ENCODE measurements at regions not wholly inside any gene's neighbourhood (a gene's known extent, or its start where the extent isn't known, plus 50 kb on each side); places are given as distances from the start of the nearest gene placed in this dataset.

DNA sequence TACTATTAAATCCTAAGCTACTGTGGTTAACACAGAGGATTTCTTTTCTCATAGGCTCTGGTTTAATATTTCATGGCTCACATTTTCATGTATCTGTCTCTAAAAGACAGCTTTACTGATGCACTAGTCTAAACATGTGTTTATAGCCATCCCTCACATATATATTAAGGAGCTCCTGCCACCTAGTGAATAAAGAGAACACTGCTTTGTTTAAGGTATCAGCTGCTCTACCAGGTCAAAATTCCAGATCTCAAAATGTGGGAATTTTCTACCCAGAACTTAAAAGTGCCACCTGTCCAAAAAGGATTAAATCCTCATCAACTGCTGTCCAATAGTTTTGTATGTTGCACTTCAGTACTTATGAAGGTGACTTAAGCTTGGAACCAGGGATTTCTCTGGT is 188.5 kb upstream of the TEX13C start:
- no peak for DNase-seq
- Histone ChIP-seq H3K4me1 (no peaks in the 10 kb centered on the region), H3K4me3 (no peak overlapping the region), H3K27me3 (no peaks in the 10 kb centered on the region), H3K36me3 (no peaks in the 10 kb centered on the region), H3K27ac (no peak overlapping the region), H3K9me3 (no peaks in the 10 kb centered on the region)
- ATAC-seq = no peak
- TF ChIP-seq POLR2A (IDR thresholded peaks at IDR 0.05) = no peak
- TF ChIP-seq, protein P1, sequence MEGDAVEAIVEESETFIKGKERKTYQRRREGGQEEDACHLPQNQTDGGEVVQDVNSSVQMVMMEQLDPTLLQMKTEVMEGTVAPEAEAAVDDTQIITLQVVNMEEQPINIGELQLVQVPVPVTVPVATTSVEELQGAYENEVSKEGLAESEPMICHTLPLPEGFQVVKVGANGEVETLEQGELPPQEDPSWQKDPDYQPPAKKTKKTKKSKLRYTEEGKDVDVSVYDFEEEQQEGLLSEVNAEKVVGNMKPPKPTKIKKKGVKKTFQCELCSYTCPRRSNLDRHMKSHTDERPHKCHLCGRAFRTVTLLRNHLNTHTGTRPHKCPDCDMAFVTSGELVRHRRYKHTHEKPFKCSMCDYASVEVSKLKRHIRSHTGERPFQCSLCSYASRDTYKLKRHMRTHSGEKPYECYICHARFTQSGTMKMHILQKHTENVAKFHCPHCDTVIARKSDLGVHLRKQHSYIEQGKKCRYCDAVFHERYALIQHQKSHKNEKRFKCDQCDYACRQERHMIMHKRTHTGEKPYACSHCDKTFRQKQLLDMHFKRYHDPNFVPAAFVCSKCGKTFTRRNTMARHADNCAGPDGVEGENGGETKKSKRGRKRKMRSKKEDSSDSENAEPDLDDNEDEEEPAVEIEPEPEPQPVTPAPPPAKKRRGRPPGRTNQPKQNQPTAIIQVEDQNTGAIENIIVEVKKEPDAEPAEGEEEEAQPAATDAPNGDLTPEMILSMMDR (IDR thresholded peaks at IDR 0.05) = no peak
- intact Hi-C loops (cut with DNase I) = no loop called here

- TF ChIP-seq, protein P1 (IDR thresholded peaks at IDR 0.05) = peak in 3 of 12 donors; percentile 8 to 17 (median 14)
- TF ChIP-seq POLR2A (IDR thresholded peaks at IDR 0.05) = no peak
- H3K36me3 ChIP-seq = no peaks in the 10 kb centered on the region
- WGBS, 4 donors = 18 to 44% (median 37%) methylated on average over 2 of the region's 2 CpGs
- intact Hi-C loops (cut with DNase I) = no loop called here
- H3K27ac ChIP-seq = no peak overlapping the region
- H3K27me3 ChIP-seq = no peaks in the 10 kb centered on the region
- DNase-seq (no peak), ATAC-seq (no peak)
- no peak overlapping the region for H3K4me3 ChIP-seq
- H3K9me3 ChIP-seq = no peaks in the 10 kb centered on the region
- H3K4me1 ChIP-seq = no peaks in the 10 kb centered on the region
Observed at GRCh38 chrX:125132274-125132673, 187.4 kb upstream of the TEX13C start.

GRCh38 chrX:125137521-125137920 is 182.2 kb upstream of the TEX13C start:
- 78 to 85% (median 82%) methylated on average over 1 of the region's 1 CpG for WGBS, 4 donors
- H3K4me3 ChIP-seq = no peak overlapping the region
- H3K9me3 ChIP-seq = no peaks in the 10 kb centered on the region
- intact Hi-C loops (cut with DNase I) = no loop called here
- DNase-seq (no peak), ATAC-seq (no peak)
- H3K36me3 ChIP-seq = no peaks in the 10 kb centered on the region
- H3K27me3 ChIP-seq = no peaks in the 10 kb centered on the region
- H3K27ac ChIP-seq = no peak overlapping the region
- no peaks in the 10 kb centered on the region for H3K4me1 ChIP-seq
- TF ChIP-seq, protein P1 (IDR thresholded peaks at IDR 0.05) = no peak
- no peak for TF ChIP-seq POLR2A (IDR thresholded peaks at IDR 0.05)

DNA sequence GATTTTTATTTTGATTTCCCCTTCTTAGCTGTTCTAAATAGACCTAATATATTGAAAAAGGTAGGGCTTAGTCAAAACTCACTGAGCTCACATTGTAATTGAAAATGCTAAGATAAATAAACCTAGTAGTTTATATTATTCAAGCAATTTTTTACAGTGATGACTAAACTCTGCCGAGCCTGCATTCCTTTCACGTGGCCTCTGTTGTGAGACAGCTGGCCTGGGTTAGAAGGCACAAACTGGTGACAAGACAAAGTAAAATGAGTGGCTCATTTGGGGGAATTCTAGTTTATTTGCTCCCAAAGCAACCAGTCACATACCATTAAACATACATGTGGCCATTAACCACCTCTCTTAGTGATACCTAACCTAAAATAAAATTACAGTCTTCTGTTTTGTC is 169.4 kb upstream of the TEX13C start:
- Histone ChIP-seq H3K4me1 (no peaks in the 10 kb centered on the region), H3K27me3 (no peaks in the 10 kb centered on the region), H3K4me3 (no peak overlapping the region), H3K27ac (no peak overlapping the region), H3K36me3 (no peaks in the 10 kb centered on the region), H3K9me3 (no peaks in the 10 kb centered on the region)
- intact Hi-C loops (cut with DNase I) = no loop called here
- DNase-seq = no peak
- WGBS, 4 donors = 34 to 51% (median 47%) methylated on average over 2 of the region's 2 CpGs
- ATAC-seq = no peak
- no peak for TF ChIP-seq POLR2A (IDR thresholded peaks at IDR 0.05)
- TF ChIP-seq, protein P1 (IDR thresholded peaks at IDR 0.05) = no peak

Measured in heart left ventricle (tissue), 16 donors.